RWPE2 (cell line): ENCODE measurements at regions not wholly inside any gene's neighbourhood (a gene's known extent, or its start where the extent isn't known, plus 50 kb on each side); places are given as distances from the start of the nearest gene placed in this dataset.
"Not testable (repeated sequence)": the region's sequence is repeated elsewhere in the genome, so short reads cannot be mapped to it uniquely, and the experiment has no call there.

Experiments
- ATAC-seq: fragments of 200-7000 bp; cut with Tn5 transposase; 3 replicates; pipeline ENCODE4 v1.9.1; 2021; ENCODE audit warnings: low read depth
- DNase-seq: peaks from one replicate; pipeline ENCODE4 v3.0.0-alpha.2; 2020; ENCODE audit warnings: low spot score
- H3K27ac ChIP-seq: fragments of 450-650 bp; 2 replicates; pipeline ENCODE4 v1.5.1; 2017; ENCODE audit warnings: mild to moderate bottlenecking; ENCODE audit not compliant: poor library complexity, severe bottlenecking
- H3K27me3 ChIP-seq: fragments of 250-450 bp; sonication (Bioruptor Pico); 2 replicates; pipeline ENCODE4 v1.5.1; 2021; ENCODE audit warnings: mild to moderate bottlenecking, moderate library complexity; ENCODE audit not compliant: insufficient read depth, poor library complexity, severe bottlenecking
- H3K36me3 ChIP-seq: fragments of 250-450 bp; sonication (Bioruptor Pico); 2 replicates; pipeline ENCODE4 v1.5.1; 2020; ENCODE audit warnings: low read depth, mild to moderate bottlenecking, moderate library complexity
- H3K4me1 ChIP-seq: fragments of 250-450 bp; sonication (Bioruptor Pico); 2 replicates; pipeline ENCODE4 v1.5.1; 2021; ENCODE audit warnings: mild to moderate bottlenecking, moderate library complexity; ENCODE audit not compliant: insufficient read depth, poor library complexity, severe bottlenecking
- H3K4me3 ChIP-seq: fragments of 250-450 bp; sonication (Bioruptor Pico); 2 replicates; pipeline ENCODE4 v1.5.1; 2021; ENCODE audit warnings: mild to moderate bottlenecking, moderate library complexity; ENCODE audit not compliant: severe bottlenecking
- H3K9me3 ChIP-seq: fragments of 250-450 bp; sonication (Bioruptor Pico); 2 replicates; pipeline ENCODE4 v1.5.1; 2021; ENCODE audit warnings: mild to moderate bottlenecking, moderate library complexity; ENCODE audit not compliant: severe bottlenecking
- CTCF ChIP-seq: fragments of 450-650 bp; IDR thresholded peaks from one replicate; pipeline ENCODE4 v1.5.1; 2017; ENCODE audit warnings: mild to moderate bottlenecking, moderate library complexity; ENCODE audit not compliant: poor library complexity, severe bottlenecking

- Histone ChIP-seq H3K27ac (peak overlapping the region; percentile 91), H3K9me3 (no peaks in the 10 kb centered on the region), H3K27me3 (no peaks in the 10 kb centered on the region), H3K36me3 (no peaks in the 10 kb centered on the region), H3K4me1 (peaks cover 53% of the 10 kb centered on the region), H3K4me3 (no peak overlapping the region)
- ATAC-seq (peak; percentile 5), DNase-seq (no peak)
- peak; percentile 99 for TF ChIP-seq CTCF
Observed at GRCh38 chr10:33008499-33009243, 50.6 kb upstream of the ITGB1 start.

GRCh38 chr10:33007731-33008381 lies 49.8 kb upstream of the ITGB1 start:
- not testable (repeated sequence) for DNase-seq, H3K4me3 ChIP-seq, H3K27me3 ChIP-seq, H3K9me3 ChIP-seq, ATAC-seq, H3K36me3 ChIP-seq
- Histone ChIP-seq H3K27ac (peak overlapping the region; percentile 98), H3K4me1 (peaks cover 55% of the 10 kb centered on the region)
